ENCODE measurements at regions not wholly inside any gene's neighbourhood (a gene's known extent, or its start where the extent isn't known, plus 50 kb on each side); places are given as distances from the start of the nearest gene placed in this dataset.

DNA sequence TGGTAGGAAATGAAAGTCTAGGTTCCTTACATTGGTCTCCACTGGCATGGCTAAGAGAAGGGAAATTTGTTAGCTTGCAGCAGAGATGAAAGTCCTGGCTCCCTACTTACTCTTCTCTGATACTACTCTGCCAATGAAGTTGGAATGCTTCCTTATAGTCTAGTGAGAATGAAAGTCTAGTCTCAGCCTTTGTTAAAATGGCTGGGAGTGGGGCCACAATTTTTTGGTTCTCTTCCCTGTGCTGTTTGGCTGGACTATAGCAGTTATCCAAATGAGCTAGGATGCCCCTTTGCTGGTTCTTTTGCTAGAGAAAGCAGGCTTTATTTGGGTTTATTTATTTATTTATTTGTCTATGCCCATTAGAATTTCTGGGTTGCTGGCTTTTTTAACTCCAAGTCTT, 414.3 kb downstream of the AASDHPPT start:
- TF ChIP-seq, protein P1, sequence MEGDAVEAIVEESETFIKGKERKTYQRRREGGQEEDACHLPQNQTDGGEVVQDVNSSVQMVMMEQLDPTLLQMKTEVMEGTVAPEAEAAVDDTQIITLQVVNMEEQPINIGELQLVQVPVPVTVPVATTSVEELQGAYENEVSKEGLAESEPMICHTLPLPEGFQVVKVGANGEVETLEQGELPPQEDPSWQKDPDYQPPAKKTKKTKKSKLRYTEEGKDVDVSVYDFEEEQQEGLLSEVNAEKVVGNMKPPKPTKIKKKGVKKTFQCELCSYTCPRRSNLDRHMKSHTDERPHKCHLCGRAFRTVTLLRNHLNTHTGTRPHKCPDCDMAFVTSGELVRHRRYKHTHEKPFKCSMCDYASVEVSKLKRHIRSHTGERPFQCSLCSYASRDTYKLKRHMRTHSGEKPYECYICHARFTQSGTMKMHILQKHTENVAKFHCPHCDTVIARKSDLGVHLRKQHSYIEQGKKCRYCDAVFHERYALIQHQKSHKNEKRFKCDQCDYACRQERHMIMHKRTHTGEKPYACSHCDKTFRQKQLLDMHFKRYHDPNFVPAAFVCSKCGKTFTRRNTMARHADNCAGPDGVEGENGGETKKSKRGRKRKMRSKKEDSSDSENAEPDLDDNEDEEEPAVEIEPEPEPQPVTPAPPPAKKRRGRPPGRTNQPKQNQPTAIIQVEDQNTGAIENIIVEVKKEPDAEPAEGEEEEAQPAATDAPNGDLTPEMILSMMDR (conservative IDR thresholded peaks at IDR 0.05; ENCODE audit: low read depth, low read length): no peak
- no peak overlapping the region for H3K4me3 ChIP-seq (ENCODE audit: low read depth, low read length)
- DNase-seq (ENCODE audit: low read depth): no peak

DNA sequence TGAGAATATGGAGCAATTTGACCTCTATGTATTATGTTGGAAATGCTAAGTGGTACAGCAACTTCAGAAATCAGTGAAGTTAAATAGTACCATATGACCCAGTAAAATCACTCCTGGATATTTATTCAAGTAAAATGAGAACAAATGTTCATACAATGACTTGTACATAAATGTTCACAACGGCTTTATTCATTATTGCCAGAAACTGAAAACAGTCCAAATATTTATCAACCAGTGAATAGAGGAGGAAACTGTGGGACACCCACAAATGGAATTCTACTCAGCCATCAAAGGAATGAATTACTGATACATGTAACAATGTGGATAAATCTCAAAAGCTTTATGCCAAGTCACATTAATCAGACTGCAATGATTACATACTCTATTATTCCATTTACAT, 416.3 kb downstream of the AASDHPPT start:
- no peak overlapping the region for H3K4me3 ChIP-seq (ENCODE audit: low read depth, low read length)
- peak; percentile 23 for DNase-seq (ENCODE audit: low read depth)
- TF ChIP-seq, protein P1 (conservative IDR thresholded peaks at IDR 0.05; ENCODE audit: low read depth, low read length): no peak

DNA sequence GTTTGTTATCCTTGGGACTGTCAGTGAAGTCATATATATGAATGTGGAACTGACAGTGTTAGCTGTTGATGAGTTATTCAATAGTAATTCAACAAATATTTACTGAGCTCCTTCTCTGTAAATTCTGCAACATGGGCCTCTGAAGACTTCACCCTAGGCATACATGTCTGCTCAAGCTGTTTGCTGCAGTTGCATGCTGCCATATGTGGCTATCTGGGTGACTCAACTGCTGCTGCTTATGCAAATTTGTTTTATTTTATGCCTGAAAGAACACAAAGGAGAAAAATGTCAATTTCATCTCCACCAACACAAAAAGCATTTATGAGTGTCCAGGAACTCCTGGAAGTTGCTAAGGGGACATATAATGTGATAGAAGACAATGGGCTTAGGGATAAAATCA, 417.6 kb downstream of the AASDHPPT start:
- no peak overlapping the region for H3K4me3 ChIP-seq (ENCODE audit: low read depth, low read length)
- peak; percentile 23 for DNase-seq (ENCODE audit: low read depth)
- TF ChIP-seq, protein P1 (conservative IDR thresholded peaks at IDR 0.05; ENCODE audit: low read depth, low read length): no peak

DNA sequence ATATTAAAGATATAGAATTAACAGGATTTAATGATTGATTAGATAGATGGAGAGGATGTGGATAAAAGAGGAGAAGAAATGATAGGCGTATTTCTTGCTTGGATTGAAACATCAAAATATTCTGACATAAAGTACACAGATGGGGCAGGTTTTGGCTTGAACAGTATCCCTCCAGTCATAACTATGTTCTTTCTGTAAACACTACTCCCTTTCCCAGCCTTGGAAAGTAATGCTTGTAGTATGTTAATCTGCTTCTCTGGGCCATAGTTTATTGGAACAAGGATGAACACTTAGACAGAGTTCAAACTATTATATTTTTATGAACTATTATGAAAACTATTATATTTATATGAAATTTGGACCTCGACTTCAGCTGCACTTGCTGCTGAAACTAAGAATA, 419.2 kb downstream of the AASDHPPT start:
- no peak for DNase-seq (ENCODE audit: low read depth)
- no peak overlapping the region for H3K4me3 ChIP-seq (ENCODE audit: low read depth, low read length)

DNA sequence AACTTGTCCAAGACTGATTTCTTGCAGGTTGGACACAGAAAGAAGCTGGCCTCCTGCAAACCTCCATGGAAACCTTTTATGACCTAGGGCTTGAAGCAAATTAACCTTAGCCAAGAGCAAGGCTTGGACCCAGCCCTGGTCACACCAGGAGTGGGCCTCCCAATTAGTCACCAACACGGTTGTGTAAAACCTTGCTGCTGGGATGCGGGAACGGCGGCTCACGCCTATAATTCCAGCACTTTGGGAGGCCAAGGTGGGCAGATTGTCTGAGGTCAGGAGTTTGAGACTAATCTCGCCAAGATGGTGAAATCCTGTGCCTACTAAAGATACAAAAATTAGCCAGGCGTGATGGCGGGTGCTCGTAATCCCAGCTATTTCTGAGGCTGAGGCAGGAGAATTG, 419.9 kb downstream of the AASDHPPT start:
- H3K4me3 ChIP-seq (ENCODE audit: low read depth, low read length): no peak overlapping the region
- TF ChIP-seq, protein P1 (conservative IDR thresholded peaks at IDR 0.05; ENCODE audit: low read depth, low read length): no peak
- no peak for DNase-seq (ENCODE audit: low read depth)

More for the DNA sequence above, 419.2 kb downstream of the AASDHPPT start:
- TF ChIP-seq, protein P1 (conservative IDR thresholded peaks at IDR 0.05; ENCODE audit: low read depth, low read length): no peak

DNA sequence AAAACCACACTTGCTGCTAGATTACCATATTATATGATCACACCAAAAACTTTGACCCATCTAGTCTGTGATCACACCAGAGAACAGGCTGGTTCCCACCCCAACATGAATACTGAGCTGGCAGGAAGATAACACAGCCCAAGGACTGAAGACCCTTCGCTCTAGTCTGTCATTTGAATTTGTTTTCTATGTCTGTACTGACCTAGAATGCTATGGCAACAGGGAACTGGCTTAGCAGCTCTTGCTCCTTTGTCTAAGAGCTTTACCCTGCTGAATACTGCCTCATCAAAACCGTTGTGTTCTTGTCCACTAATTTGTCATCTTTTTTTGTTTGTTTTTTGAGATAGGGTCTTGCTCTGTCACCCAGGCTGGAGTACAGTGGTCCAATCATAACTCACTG, 420.4 kb downstream of the AASDHPPT start:
- H3K4me3 ChIP-seq (ENCODE audit: low read depth, low read length): no peak overlapping the region
- no peak for DNase-seq (ENCODE audit: low read depth)
- TF ChIP-seq, protein P1 (conservative IDR thresholded peaks at IDR 0.05; ENCODE audit: low read depth, low read length): no peak

DNA sequence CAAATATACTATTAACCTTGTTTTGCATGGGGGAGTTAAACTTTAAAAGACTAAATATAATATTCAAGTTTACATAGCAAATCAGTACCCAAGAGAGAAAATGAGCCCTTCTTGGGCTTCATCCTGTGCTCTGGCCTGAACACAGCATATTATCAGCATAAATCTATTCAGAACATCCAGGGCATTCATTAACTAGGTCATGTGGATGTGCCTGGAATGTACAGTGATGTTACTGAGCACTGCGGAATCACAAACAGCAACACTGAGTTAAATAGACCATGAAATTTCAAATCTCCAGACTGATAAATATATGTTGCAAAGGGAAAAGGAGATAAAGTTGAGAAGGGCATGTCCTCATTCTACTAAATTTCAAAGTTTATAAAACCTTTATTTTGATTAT, 426.4 kb downstream of the AASDHPPT start:
- TF ChIP-seq, protein P1 (conservative IDR thresholded peaks at IDR 0.05; ENCODE audit: low read depth, low read length): no peak
- peak; percentile 78 for DNase-seq (ENCODE audit: low read depth)
- no peak overlapping the region for H3K4me3 ChIP-seq (ENCODE audit: low read depth, low read length)
